ENCODE measurements at regions not wholly inside any gene's neighbourhood (a gene's known extent, or its start where the extent isn't known, plus 50 kb on each side); places are given as distances from the start of the nearest gene placed in this dataset.

GRCh38 chr13:31896427-31896826 is 135.1 kb upstream of the FRY start:
- no peak for DNase-seq (ENCODE audit: low spot score)

DNA sequence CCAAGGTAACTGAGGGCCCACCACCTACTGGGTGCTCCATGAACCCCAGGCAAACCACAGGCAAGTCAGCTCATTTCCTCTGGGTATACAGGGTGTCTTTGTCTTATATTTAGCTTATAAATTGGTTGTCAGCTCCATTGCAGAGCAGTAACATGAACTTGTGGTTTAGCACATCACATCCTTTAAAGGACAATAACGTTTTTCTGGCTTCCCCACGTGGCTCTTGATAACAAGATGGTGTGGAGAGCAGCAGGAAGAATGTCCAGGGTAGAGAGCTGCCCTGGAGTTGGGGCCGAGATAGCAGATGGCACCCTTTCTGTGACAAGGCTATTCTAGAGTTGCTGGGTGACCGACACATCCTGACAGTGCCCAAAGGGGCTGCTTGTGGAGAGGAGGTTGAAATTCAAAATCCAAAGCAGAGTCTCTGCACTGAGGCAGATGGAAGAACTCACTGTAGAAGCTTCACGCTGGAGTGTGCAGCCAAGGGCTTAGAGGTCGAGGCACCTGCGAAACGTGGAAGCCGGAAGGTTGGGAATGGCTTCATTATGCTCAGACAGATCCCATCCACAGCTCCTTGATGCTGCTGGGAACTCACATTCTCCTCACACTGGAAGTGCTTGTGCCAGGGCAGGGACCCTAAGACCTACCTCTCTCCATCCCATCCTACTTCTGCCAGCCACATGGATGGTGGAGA is 133.0 kb upstream of the FRY start:
- DNase-seq (ENCODE audit: low spot score) = no peak

- no peak for DNase-seq (ENCODE audit: low spot score)
These were observed 129.6 kb upstream of the FRY start for GRCh38 chr13:31901985-31902384.

GRCh38 chr13:31903111-31903815 is 128.3 kb upstream of the FRY start:
- no peak for DNase-seq (ENCODE audit: low spot score)

DNA sequence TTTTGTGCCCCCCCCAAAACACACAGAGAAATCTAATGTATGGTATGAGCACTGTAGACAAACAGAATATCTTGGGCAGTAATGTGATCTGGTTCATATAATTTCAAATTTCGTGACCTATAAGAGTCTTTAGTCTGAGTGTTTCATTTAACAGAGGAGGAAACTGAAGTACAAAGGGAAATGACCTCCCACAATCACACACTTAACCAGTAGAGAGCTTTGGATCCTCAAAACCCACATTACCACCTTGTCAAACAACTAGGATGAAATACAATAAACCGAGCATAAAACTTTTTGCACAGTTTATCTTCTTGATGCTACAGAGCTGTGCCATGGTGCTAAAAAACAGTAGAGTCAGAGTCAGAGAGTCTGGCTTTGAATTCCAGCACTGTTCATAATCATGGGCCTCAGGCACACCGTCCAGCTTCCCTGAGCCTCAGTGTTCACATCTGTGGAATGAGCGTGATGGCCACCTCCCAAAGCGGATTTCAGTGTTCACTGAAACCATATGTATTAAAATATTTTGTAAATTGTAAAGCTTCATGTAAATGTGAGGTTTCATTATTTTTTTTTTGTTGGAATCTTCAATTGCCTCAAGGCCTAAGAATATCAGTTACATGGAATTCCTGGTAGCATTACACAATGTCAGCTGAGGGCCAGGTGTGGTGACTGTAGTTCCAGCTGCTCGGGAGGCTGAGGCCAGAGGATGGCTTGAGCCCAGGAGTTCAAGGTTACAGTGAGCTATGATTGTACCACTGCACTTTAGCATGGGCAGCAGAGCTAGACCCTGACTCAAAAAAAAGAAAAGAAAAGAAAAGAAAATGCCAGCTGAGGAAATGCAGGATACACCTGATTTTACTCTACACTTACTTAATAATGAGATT is 126.4 kb upstream of the FRY start:
- no peak for DNase-seq (ENCODE audit: low spot score)

- no peak for DNase-seq (ENCODE audit: low spot score)
These were observed 125.6 kb upstream of the FRY start for GRCh38 chr13:31905961-31906360.

DNA sequence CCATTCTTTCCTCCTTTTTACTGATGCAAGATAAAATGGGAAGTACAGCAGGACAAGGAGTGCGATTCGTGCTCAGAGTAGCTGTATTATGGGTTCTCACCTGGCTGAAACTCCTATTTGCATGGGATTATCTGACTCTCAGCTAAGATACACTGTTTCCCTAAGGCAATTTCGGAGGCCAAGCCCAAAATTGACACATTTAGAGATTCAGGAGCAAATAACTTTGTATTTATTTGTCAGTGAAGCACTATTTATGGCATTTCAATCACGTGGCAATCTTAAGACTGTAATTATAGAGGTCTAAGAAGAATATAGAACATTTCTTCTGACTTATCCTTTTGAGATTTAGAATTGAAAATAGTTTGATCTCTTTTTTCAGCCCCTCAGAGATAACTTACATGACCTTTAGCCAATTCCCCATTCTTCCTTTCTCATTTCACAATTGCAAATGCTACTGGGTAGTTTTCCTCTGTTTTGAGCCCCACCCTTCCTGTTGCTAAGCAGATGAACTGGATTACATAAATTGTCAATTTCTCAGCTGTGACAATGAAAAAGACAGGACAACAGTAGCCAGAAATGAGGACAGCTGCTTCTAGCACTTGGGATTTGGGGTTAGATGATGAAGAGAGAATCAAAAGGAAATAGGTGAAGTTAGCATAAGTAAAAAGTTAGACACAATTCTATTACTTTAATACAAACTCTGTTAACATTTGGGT is 122.7 kb upstream of the FRY start:
- no peak for DNase-seq (ENCODE audit: low spot score)

DNA sequence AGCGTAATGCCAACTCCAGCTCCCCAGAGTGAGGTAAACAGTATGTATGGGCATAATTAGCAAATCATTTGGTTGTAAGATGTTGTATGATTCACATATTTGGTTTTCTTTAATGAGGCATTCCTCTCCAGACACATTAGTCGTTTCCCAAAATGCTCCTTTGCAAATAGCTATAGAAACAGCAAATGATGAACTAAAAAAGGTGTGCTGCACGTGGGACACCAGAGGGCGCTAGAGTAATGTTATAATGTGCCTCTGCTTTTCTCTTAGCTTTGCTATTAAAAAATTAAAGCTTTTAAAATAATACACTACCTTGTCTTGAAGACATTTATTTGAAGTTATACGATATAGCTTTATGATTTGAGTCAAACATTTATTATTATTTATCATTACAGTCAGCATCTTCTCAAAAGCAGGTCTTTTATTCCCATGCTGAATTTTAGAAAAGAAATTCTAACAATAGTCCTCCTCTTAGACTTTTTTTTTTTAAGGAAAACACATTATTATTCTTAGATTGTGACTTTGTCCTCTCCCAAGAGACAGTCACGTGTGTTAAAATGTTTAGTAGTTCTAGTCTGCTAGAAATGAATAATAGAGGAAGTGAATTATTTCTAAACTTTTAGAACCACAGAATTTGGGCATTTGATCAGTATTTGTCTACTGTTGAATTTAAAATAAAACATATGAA is 121.6 kb upstream of the FRY start:
- DNase-seq (ENCODE audit: low spot score) = peak; percentile 54

DNA sequence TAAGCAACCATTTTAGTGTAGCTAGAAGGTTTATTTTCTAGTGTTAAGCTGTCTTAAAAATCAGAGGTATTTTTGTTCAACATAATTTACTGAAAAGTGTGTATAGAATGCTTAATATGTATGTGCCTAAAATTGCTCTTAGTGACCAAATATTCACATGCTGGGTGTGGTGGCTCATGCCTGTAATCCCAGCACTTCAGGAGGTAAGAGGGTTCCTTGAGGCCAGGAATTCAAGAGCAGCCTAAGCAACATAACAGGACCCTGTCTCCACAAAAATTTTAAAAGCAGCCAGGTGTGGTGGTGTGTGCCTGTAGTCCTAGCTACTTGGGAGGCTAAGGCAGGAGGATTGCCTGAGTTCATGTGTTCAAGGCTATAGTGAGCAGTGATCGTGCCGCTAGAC is 120.9 kb upstream of the FRY start:
- DNase-seq (ENCODE audit: low spot score) = no peak

GRCh38 chr13:31912647-31913401 is 118.8 kb upstream of the FRY start:
- DNase-seq (ENCODE audit: low spot score) = no peak

GRCh38 chr13:31913459-31913858 is 118.1 kb upstream of the FRY start:
- DNase-seq (ENCODE audit: low spot score) = no peak

DNA sequence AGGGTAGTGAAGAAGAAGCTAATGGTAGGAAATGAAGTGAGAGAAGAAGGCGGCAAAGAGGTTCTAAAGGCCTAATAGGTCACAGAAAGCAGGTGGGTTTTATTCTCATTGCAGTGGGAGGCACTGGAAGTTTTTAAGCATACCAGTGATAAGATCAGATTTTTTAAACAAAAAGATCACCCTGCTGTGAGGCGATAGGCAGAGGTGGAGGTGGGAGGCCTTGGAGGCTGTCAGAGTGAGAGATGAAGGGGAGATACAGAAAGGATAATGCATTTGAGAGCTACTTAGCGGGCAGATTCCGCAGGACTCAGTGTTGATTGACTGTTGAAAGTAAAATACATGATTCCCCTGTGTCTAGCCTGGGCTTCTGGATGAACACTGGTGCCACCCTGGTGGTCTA is 116.7 kb upstream of the FRY start:
- DNase-seq (ENCODE audit: low spot score) = no peak

GRCh38 chr13:31918707-31919106 is 112.9 kb upstream of the FRY start:
- no peak for DNase-seq (ENCODE audit: low spot score)

DNA sequence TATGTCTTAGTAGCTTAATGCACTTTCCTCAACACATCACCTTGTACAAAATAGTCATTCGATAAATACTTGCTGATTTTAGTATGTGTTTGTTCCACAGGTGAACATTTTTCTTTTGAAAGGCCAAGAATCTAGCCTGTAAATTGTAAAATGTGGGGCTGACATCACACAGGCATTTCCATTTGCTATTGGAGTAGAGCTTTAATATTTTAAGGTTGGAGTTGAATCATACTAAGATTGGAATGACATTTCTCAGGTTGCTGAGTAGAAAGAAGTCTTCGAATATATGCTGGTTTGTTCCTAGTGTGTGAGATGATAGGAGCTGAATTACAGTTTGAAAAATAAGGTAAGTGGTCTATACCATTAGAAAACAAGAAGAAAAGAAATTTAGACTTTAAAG is 112.3 kb upstream of the FRY start:
- DNase-seq (ENCODE audit: low spot score) = no peak

- DNase-seq (ENCODE audit: low spot score) = no peak
These were observed 111.4 kb upstream of the FRY start for GRCh38 chr13:31919971-31920726.

DNA sequence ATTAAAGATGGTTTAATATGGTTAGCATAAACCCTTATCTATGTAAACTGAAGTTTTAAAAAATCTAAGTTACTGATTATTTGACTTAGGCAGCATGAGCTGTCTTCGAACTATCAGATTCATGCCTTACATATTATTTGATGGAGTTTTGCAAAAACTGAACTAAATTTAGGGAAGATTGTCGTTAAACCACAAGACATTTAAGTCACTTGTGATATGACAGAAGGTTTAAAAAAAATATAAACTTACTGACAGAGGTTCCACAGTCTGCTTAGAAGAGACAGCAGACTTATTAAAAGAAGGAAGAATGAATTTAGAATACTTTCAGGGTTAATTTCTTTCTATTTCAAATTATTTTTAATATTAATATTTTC is 110.9 kb upstream of the FRY start:
- DNase-seq (ENCODE audit: low spot score) = no peak

GRCh38 chr13:31922724-31923123 is 108.8 kb upstream of the FRY start:
- no peak for DNase-seq (ENCODE audit: low spot score)

- DNase-seq (ENCODE audit: low spot score) = no peak
These were observed 108.3 kb upstream of the FRY start for GRCh38 chr13:31923134-31923763.

DNA sequence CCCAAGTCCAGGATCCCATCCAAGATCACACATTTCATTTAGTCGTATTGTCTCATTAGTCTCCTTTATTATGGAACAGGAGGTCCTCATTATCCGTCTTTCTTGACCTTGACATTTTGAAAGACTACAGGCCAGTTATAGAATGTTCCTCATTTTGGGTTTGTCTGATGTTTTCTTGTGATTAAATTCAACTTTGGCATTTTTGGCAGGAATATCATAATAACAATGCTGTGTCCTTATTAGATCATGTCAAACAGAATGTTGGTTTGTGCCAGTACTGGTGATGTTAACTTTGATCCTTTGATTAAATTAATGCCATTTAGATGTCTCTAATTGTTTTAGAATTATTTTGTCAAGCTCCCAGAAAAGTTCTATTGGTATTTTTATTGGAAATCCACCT is 106.5 kb upstream of the FRY start:
- DNase-seq (ENCODE audit: low spot score) = no peak

- DNase-seq (ENCODE audit: low spot score) = no peak
These were observed 104.3 kb upstream of the FRY start for GRCh38 chr13:31927219-31927653.
